ENCODE measurements at regions not wholly inside any gene's neighbourhood (a gene's known extent, or its start where the extent isn't known, plus 50 kb on each side); places are given as distances from the start of the nearest gene placed in this dataset.
"Not testable (repeated sequence)": the region's sequence is repeated elsewhere in the genome, so short reads cannot be mapped to it uniquely, and the experiment has no call there.

GRCh38 chr4:155444721-155445120 lies 68.0 kb upstream of the MAP9 start:
- no peaks in the 10 kb centered on the region for H3K36me3 ChIP-seq (ENCODE audit: insufficient read depth, low read length)
- H4K20me1 ChIP-seq (ENCODE audit: insufficient read depth, low read length), result no peaks in the 10 kb centered on the region
- H3K4me3 ChIP-seq (ENCODE audit: low read depth, low read length, poor library complexity, severe bottlenecking), result no peak overlapping the region
- TF ChIP-seq, protein P1, sequence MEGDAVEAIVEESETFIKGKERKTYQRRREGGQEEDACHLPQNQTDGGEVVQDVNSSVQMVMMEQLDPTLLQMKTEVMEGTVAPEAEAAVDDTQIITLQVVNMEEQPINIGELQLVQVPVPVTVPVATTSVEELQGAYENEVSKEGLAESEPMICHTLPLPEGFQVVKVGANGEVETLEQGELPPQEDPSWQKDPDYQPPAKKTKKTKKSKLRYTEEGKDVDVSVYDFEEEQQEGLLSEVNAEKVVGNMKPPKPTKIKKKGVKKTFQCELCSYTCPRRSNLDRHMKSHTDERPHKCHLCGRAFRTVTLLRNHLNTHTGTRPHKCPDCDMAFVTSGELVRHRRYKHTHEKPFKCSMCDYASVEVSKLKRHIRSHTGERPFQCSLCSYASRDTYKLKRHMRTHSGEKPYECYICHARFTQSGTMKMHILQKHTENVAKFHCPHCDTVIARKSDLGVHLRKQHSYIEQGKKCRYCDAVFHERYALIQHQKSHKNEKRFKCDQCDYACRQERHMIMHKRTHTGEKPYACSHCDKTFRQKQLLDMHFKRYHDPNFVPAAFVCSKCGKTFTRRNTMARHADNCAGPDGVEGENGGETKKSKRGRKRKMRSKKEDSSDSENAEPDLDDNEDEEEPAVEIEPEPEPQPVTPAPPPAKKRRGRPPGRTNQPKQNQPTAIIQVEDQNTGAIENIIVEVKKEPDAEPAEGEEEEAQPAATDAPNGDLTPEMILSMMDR (IDR thresholded peaks at IDR 0.05; ENCODE audit: low read length), result no peak
- no peak for TF ChIP-seq EZH2 (IDR thresholded peaks at IDR 0.05; ENCODE audit: borderline replicate concordance, low read length)
- H3K4me2 ChIP-seq (ENCODE audit: low read length), result no peak overlapping the region
- no peaks in the 10 kb centered on the region for H3K9me3 ChIP-seq (ENCODE audit: low read length)
- no peaks in the 10 kb centered on the region for H3K4me1 ChIP-seq (ENCODE audit: insufficient read depth, low read length, severe bottlenecking)
- H3K27me3 ChIP-seq (ENCODE audit: insufficient read depth, low read length), result no peaks in the 10 kb centered on the region
- no peak overlapping the region for H2AFZ ChIP-seq (ENCODE audit: low read length)
- no peaks in the 10 kb centered on the region for H3K9me2 ChIP-seq (ENCODE audit: low read depth, low read length)
- no peaks in the 10 kb centered on the region for H3K79me2 ChIP-seq (ENCODE audit: insufficient read depth, low read length)
- H3K27ac ChIP-seq (ENCODE audit: low read depth, low read length, poor library complexity, severe bottlenecking), result no peak overlapping the region
- H3F3A ChIP-seq (ENCODE audit: insufficient read depth, low read length), result no peaks in the 10 kb centered on the region
- no peak overlapping the region for H3K9ac ChIP-seq (ENCODE audit: low read length)

GRCh38 chr4:155442267-155443105 lies 65.7 kb upstream of the MAP9 start:
- Histone ChIP-seq H3K27ac (ENCODE audit: low read depth, low read length, poor library complexity, severe bottlenecking) (no peak overlapping the region), H3K27me3 (ENCODE audit: insufficient read depth, low read length) (no peaks in the 10 kb centered on the region), H3K9me3 (ENCODE audit: low read length) (no peaks in the 10 kb centered on the region), H3K9ac (ENCODE audit: low read length) (no peak overlapping the region), H3K9me2 (ENCODE audit: low read depth, low read length) (no peaks in the 10 kb centered on the region), H3K4me1 (ENCODE audit: insufficient read depth, low read length, severe bottlenecking) (no peaks in the 10 kb centered on the region), H3F3A (ENCODE audit: insufficient read depth, low read length) (no peaks in the 10 kb centered on the region), H4K20me1 (ENCODE audit: insufficient read depth, low read length) (no peaks in the 10 kb centered on the region), H3K4me3 (ENCODE audit: low read depth, low read length, poor library complexity, severe bottlenecking) (no peak overlapping the region), H3K36me3 (ENCODE audit: insufficient read depth, low read length) (no peaks in the 10 kb centered on the region), H3K4me2 (ENCODE audit: low read length) (no peak overlapping the region), H3K79me2 (ENCODE audit: insufficient read depth, low read length) (no peaks in the 10 kb centered on the region), H2AFZ (ENCODE audit: low read length) (no peak overlapping the region)
- TF ChIP-seq, protein P1 (IDR thresholded peaks at IDR 0.05; ENCODE audit: low read length), result peak; percentile 94
- TF ChIP-seq EZH2 (IDR thresholded peaks at IDR 0.05; ENCODE audit: borderline replicate concordance, low read length), result no peak

DNA sequence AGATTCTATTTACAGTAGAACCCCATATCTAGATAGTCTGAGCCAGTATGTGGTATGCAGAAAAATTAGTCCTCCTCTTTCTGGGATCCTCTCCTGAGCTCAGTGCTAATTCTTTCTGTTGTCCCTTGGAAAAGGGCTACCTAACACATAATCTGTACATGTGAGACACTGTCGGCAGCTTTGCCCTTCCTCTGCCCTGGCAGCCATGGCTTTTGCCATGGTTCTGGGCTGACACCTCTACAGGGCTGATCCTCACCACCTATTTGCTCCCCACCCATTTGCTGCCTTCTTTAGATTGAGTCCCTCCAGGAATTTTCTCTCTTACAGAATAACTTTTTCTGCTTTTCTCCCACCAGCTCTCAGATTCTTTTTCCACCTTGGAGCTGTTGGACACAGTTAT lies 64.7 kb upstream of the MAP9 start:
- Histone ChIP-seq H3K9me3 (ENCODE audit: low read length) (no peaks in the 10 kb centered on the region), H3K27me3 (ENCODE audit: insufficient read depth, low read length) (no peaks in the 10 kb centered on the region), H3K4me2 (ENCODE audit: low read length) (no peak overlapping the region), H3K79me2 (ENCODE audit: insufficient read depth, low read length) (no peaks in the 10 kb centered on the region), H3K36me3 (ENCODE audit: insufficient read depth, low read length) (no peaks in the 10 kb centered on the region), H2AFZ (ENCODE audit: low read length) (no peak overlapping the region), H3K9me2 (ENCODE audit: low read depth, low read length) (no peaks in the 10 kb centered on the region), H4K20me1 (ENCODE audit: insufficient read depth, low read length) (no peaks in the 10 kb centered on the region), H3K9ac (ENCODE audit: low read length) (no peak overlapping the region), H3K4me1 (ENCODE audit: insufficient read depth, low read length, severe bottlenecking) (no peaks in the 10 kb centered on the region), H3K4me3 (ENCODE audit: low read depth, low read length, poor library complexity, severe bottlenecking) (no peak overlapping the region), H3K27ac (ENCODE audit: low read depth, low read length, poor library complexity, severe bottlenecking) (no peak overlapping the region), H3F3A (ENCODE audit: insufficient read depth, low read length) (no peaks in the 10 kb centered on the region)
- no peak for TF ChIP-seq EZH2 (IDR thresholded peaks at IDR 0.05; ENCODE audit: borderline replicate concordance, low read length)
- TF ChIP-seq, protein P1 (IDR thresholded peaks at IDR 0.05; ENCODE audit: low read length), result no peak

GRCh38 chr4:155439760-155440159 lies 63.0 kb upstream of the MAP9 start:
- not testable (repeated sequence) for H3K4me3 ChIP-seq (ENCODE audit: low read depth, low read length, poor library complexity, severe bottlenecking); H3K79me2 ChIP-seq (ENCODE audit: insufficient read depth, low read length); H2AFZ ChIP-seq (ENCODE audit: low read length); H3K36me3 ChIP-seq (ENCODE audit: insufficient read depth, low read length); H3K27me3 ChIP-seq (ENCODE audit: insufficient read depth, low read length); H4K20me1 ChIP-seq (ENCODE audit: insufficient read depth, low read length); H3K4me2 ChIP-seq (ENCODE audit: low read length); H3K9me2 ChIP-seq (ENCODE audit: low read depth, low read length); H3K27ac ChIP-seq (ENCODE audit: low read depth, low read length, poor library complexity, severe bottlenecking); H3K9ac ChIP-seq (ENCODE audit: low read length); H3K4me1 ChIP-seq (ENCODE audit: insufficient read depth, low read length, severe bottlenecking); H3F3A ChIP-seq (ENCODE audit: insufficient read depth, low read length); H3K9me3 ChIP-seq (ENCODE audit: low read length)

Data from OCI-LY1 (cell line).